Body of pancreas (tissue), 4 donors: ENCODE measurements at regions not wholly inside any gene's neighbourhood (a gene's known extent, or its start where the extent isn't known, plus 50 kb on each side); places are given as distances from the start of the nearest gene placed in this dataset.

ENCODE experiments used
- ATAC-seq: fragments of 150-250 bp; one replicate; pipeline ENCODE4 v1.9.1; 2016
- DNase-seq, 4 donors: peaks; one replicate each; pipeline ENCODE4 v3.0.0-alpha.2; 2019
- H3K27ac ChIP-seq, 4 donors: fragments of 200-600 bp; sonication (generic); 1 replicate in 3 of 4; 2 replicates in 1 of 4; pipeline versions ENCODE4 v1.5.1 to v1.6.1; 2016 to 2019; ENCODE audit warnings: mild to moderate bottlenecking in 1 of 4, mixed read lengths in 1 of 4, moderate library complexity in 1 of 4
- H3K27me3 ChIP-seq, 2 donors: fragments of 200-600 bp; sonication (generic); one replicate each; pipeline ENCODE4 v1.6.0; 2016; ENCODE audit warnings: mild to moderate bottlenecking in 1 of 2
- H3K36me3 ChIP-seq, 2 donors: fragments of 200-600 bp; sonication (generic); replicated peaks in 1 of 2; 2 replicates each; pipeline ENCODE4 v1.5.1; 2016; ENCODE audit warnings: low read depth in 2 of 2; ENCODE audit not compliant: insufficient read depth in 1 of 2
- H3K4me1 ChIP-seq: fragments of 200-600 bp; sonication (generic); one replicate; pipeline ENCODE4 v1.6.0; 2016
- H3K4me3 ChIP-seq, 2 donors: fragments of 200-600 bp; sonication (generic); 1 replicate in 1 of 2; 2 replicates in 1 of 2; pipeline ENCODE4 v1.5.1; 2016 to 2019
- H3K9me3 ChIP-seq, 3 donors: fragments of 200-600 bp; sonication (generic); 1 replicate in 2 of 3; 2 replicates in 1 of 3; pipeline ENCODE4 v1.5.1; 2016
- CTCF ChIP-seq, 7 experiments: fragments of 450-650 bp in 4 of 7; fragments of 200-600 bp in 3 of 7; sonication (generic) in 3 of 7; IDR thresholded peaks; one replicate each; pipeline ENCODE4 v1.5.1; 2016 to 2019; ENCODE audit warnings: antibody characterized with exemption in 7 of 7
- POLR2A ChIP-seq, 3 donors: fragments of 450-650 bp; IDR thresholded peaks; one replicate each; pipeline ENCODE4 v1.6.1; 2016; ENCODE audit warnings: antibody characterized with exemption in 3 of 3, mild to moderate bottlenecking in 2 of 3
- WGBS, 2 donors: methylation state at CpG; one replicate each; pipeline ENCODE4 v1.1.5; 2017; 5-methylcytosine and 5-hydroxymethylcytosine counted together
- intact Hi-C: fragments of 100-400 bp; cut with DNase I; formaldehyde crosslinking; loops from one replicate; pipeline ENCODE4 v1.15.1; 2023

- Histone ChIP-seq H3K27ac (no peak overlapping the region), H3K4me1 (no peaks in the 10 kb centered on the region), H3K27me3 (no peaks in the 10 kb centered on the region), H3K4me3 (no peak overlapping the region), H3K9me3 (no peaks in the 10 kb centered on the region), H3K36me3 (no peaks in the 10 kb centered on the region)
- no peak for TF ChIP-seq POLR2A (IDR thresholded peaks at IDR 0.05)
- ATAC-seq: no peak
- no peak for DNase-seq
- intact Hi-C loops: no loop called here
Observed at GRCh38 chr16:49100366-49100765, 181.3 kb downstream of the CBLN1 start.

- Histone ChIP-seq H3K9me3 (no peaks in the 10 kb centered on the region), H3K27me3 (no peaks in the 10 kb centered on the region), H3K27ac (no peak overlapping the region), H3K4me1 (no peaks in the 10 kb centered on the region), H3K36me3 (no peaks in the 10 kb centered on the region), H3K4me3 (no peak overlapping the region)
- 53 to 62% methylated on average over 2 of the region's 2 CpGs for WGBS, 2 donors
- intact Hi-C loops: no loop called here
- DNase-seq (no peak), ATAC-seq (no peak)
- TF ChIP-seq CTCF (IDR thresholded peaks at IDR 0.05): no peak
- no peak for TF ChIP-seq POLR2A (IDR thresholded peaks at IDR 0.05)
Observed at GRCh38 chr16:49097964-49098363, 183.7 kb downstream of the CBLN1 start.

- no peaks in the 10 kb centered on the region for H3K36me3 ChIP-seq
- H3K4me1 ChIP-seq: no peaks in the 10 kb centered on the region
- ATAC-seq (no peak), DNase-seq (no peak)
- TF ChIP-seq POLR2A (IDR thresholded peaks at IDR 0.05): no peak
- TF ChIP-seq CTCF (IDR thresholded peaks at IDR 0.05): no peak
- WGBS, 2 donors: 58 to 62% methylated on average over 7 of the region's 7 CpGs
- H3K27ac ChIP-seq: no peak overlapping the region
- no peaks in the 10 kb centered on the region for H3K9me3 ChIP-seq
- intact Hi-C loops: no loop called here
- no peaks in the 10 kb centered on the region for H3K27me3 ChIP-seq
- no peak overlapping the region for H3K4me3 ChIP-seq
Observed at GRCh38 chr16:49096176-49096945, 185.3 kb downstream of the CBLN1 start.

- Histone ChIP-seq H3K36me3 (no peaks in the 10 kb centered on the region), H3K27ac (no peak overlapping the region), H3K9me3 (no peaks in the 10 kb centered on the region), H3K4me1 (no peaks in the 10 kb centered on the region), H3K27me3 (no peaks in the 10 kb centered on the region), H3K4me3 (no peak overlapping the region)
- ATAC-seq: no peak
- 28 to 35% methylated on average over 2 of the region's 2 CpGs for WGBS, 2 donors
- TF ChIP-seq CTCF (IDR thresholded peaks at IDR 0.05): no peak
- TF ChIP-seq POLR2A (IDR thresholded peaks at IDR 0.05): no peak
- intact Hi-C loops: no loop called here
- no peak for DNase-seq
Observed at GRCh38 chr16:49095539-49095938, 186.1 kb downstream of the CBLN1 start.

- no peak overlapping the region for H3K27ac ChIP-seq
- H3K9me3 ChIP-seq: no peaks in the 10 kb centered on the region
- no peaks in the 10 kb centered on the region for H3K27me3 ChIP-seq
- TF ChIP-seq POLR2A (IDR thresholded peaks at IDR 0.05) (no peak), CTCF (IDR thresholded peaks at IDR 0.05) (no peak)
- ATAC-seq (no peak), DNase-seq (no peak)
- WGBS, 2 donors: 58 to 64% methylated on average over 2 of the region's 2 CpGs
- no peaks in the 10 kb centered on the region for H3K36me3 ChIP-seq
- H3K4me3 ChIP-seq: no peak overlapping the region
- H3K4me1 ChIP-seq: no peaks in the 10 kb centered on the region
- intact Hi-C loops: no loop called here
Observed at GRCh38 chr16:49094471-49094870, 187.2 kb downstream of the CBLN1 start.
